GM10266 (cell line): ENCODE measurements at regions not wholly inside any gene's neighbourhood (a gene's known extent, or its start where the extent isn't known, plus 50 kb on each side); places are given as distances from the start of the nearest gene placed in this dataset.

Experiments used
- DNase-seq: peaks from one replicate; pipeline ENCODE4 v3.0.0; 2012; ENCODE audit errors: extremely low spot score
- CTCF ChIP-seq: IDR thresholded peaks from 2 replicates; pipeline ENCODE4 v1.5.1; 2012; ENCODE audit warnings: mild to moderate bottlenecking, low read depth; ENCODE audit not compliant: control insufficient read depth, insufficient read depth; ENCODE audit errors: missing control alignments

GRCh38 chr7:16174253-16174652 is 247.1 kb downstream of the CRPPA start:
- no peak for DNase-seq
- no peak for TF ChIP-seq CTCF

- DNase-seq, result no peak
- TF ChIP-seq CTCF, result no peak
These were observed 249.0 kb downstream of the CRPPA start for GRCh38 chr7:16172366-16172765.

DNA sequence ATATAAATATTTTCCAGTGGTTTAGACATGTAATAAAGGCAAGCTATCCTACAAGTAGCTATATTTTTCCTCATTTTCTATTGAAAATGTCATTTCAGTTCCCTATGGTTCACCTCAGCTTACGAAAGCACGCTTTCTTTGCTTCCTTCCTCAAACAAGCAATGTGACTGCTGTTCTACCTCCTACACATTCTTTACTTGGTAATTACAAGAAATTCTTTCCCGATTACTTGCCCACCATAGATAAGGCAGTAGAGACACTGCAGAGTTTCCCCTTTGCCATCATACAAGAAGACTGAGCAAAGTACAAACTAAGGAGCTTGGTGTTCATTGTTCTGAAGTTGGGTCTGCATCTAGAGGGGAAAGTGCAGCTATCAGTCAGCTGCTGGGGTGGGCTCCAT is 249.4 kb downstream of the CRPPA start:
- no peak for TF ChIP-seq CTCF
- no peak for DNase-seq

GRCh38 chr7:16170671-16171070 is 250.7 kb downstream of the CRPPA start:
- no peak for DNase-seq
- TF ChIP-seq CTCF, result no peak

DNA sequence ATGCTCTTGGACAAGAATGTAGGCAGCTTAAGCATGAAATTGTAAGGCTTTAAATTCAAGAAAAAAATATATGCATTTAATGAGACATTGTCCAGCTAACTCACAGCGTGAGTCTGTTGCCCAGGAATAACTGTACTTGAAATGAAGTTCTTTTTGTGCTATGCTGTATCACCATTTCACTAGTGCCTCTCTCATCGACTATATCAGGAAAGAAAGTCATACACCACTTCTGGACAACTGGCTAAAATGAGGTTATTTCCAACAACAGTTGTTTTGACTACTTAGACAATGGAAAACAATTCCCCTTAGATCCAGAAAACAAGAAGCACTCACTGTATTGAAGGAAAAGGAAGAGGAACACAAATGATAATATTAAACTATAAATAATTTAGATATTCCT is 251.8 kb downstream of the CRPPA start:
- no peak for DNase-seq

DNA sequence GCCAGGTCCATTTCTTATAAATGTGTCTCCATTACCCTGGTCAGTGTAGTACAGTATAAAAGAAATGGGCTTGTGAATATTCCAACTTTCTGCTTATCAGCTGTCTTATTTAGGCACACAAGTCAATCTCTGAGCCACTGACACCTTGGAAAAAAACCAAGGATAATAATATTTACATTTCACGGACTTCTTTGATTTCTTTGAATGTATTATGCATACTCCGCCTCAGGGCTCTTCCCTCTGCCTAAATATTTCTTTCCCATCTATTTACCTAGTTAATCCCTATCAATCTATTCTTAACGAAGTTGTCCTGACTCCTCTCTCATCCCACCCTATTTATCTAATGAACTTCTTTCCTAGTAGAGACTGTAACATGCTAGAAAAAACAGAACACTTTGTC is 253.8 kb downstream of the CRPPA start:
- no peak for TF ChIP-seq CTCF
- no peak for DNase-seq

More for the DNA sequence above, 251.8 kb downstream of the CRPPA start:
- no peak for TF ChIP-seq CTCF

- TF ChIP-seq CTCF, result no peak
- no peak for DNase-seq
These were observed 277.0 kb downstream of the CRPPA start for GRCh38 chr7:16144361-16144760.
